GM23338 (cell line): ENCODE measurements at regions not wholly inside any gene's neighbourhood (a gene's known extent, or its start where the extent isn't known, plus 50 kb on each side); places are given as distances from the start of the nearest gene placed in this dataset.

ENCODE experiments used
- ATAC-seq: fragments of 200-7000 bp; cut with Tn5 transposase; 3 replicates; pipeline ENCODE4 v1.9.1; 2020
- DNase-seq: peaks from one replicate; pipeline ENCODE4 v3.0.0-alpha.2; 2015; ENCODE audit warnings: low spot score
- H2AFZ ChIP-seq: fragments of 200-600 bp; sonication (generic); 2 replicates; pipeline ENCODE4 v1.8.0; 2016; ENCODE audit warnings: antibody characterized with exemption, mild to moderate bottlenecking, moderate library complexity
- H3F3A ChIP-seq: fragments of 200-600 bp; sonication (generic); replicated peaks from 2 replicates; pipeline ENCODE4 v1.8.0; 2017; ENCODE audit warnings: antibody characterized with exemption, mixed run types, low read depth
- H3K27ac ChIP-seq: fragments of 200-600 bp; sonication (generic); 2 replicates; pipeline ENCODE4 v1.6.1; 2016; ENCODE audit warnings: low read depth
- H3K27me3 ChIP-seq: fragments of 200-600 bp; sonication (generic); 2 replicates; pipeline ENCODE4 v1.8.0; 2016; ENCODE audit warnings: mild to moderate bottlenecking, mixed run types, moderate library complexity; ENCODE audit not compliant: insufficient read depth
- H3K36me3 ChIP-seq: fragments of 200-600 bp; sonication (generic); 2 replicates; pipeline ENCODE4 v1.8.0; 2016; ENCODE audit warnings: mild to moderate bottlenecking; ENCODE audit not compliant: insufficient read depth
- H3K4me1 ChIP-seq: fragments of 200-600 bp; sonication (generic); 2 replicates; pipeline ENCODE4 v1.8.0; 2016; ENCODE audit warnings: mild to moderate bottlenecking, moderate library complexity; ENCODE audit not compliant: insufficient read depth
- H3K4me2 ChIP-seq: fragments of 200-600 bp; sonication (generic); 2 replicates; pipeline ENCODE4 v1.7.1; 2017; ENCODE audit warnings: mixed run types
- H3K4me3 ChIP-seq: fragments of 200-600 bp; sonication (generic); 2 replicates; pipeline ENCODE4 v1.6.1; 2016; ENCODE audit warnings: mixed run types
- H3K79me2 ChIP-seq: fragments of 200-600 bp; sonication (generic); replicated peaks from 2 replicates; pipeline ENCODE4 v1.8.0; 2017; ENCODE audit warnings: mild to moderate bottlenecking; ENCODE audit not compliant: insufficient read depth
- H3K9me2 ChIP-seq: fragments of 200-600 bp; sonication (generic); 2 replicates; pipeline ENCODE4 v1.8.0; 2017; ENCODE audit not compliant: insufficient read depth
- H4K20me1 ChIP-seq: fragments of 200-600 bp; sonication (generic); replicated peaks from 2 replicates; pipeline ENCODE4 v1.8.0; 2017; ENCODE audit warnings: mild to moderate bottlenecking; ENCODE audit not compliant: insufficient read depth
- H3K27ac Mint-ChIP-seq: 2 replicates; pipeline ENCODE4 v1.8.0; 2020; ENCODE audit warnings: inconsistent platforms, mild to moderate bottlenecking, moderate library complexity, mixed read lengths
- H3K27me3 Mint-ChIP-seq: 3 replicates; pipeline ENCODE4 v1.8.0; 2022; ENCODE audit warnings: low read depth, mild to moderate bottlenecking, moderate library complexity, mixed read lengths, inconsistent platforms; ENCODE audit not compliant: insufficient read depth, poor library complexity
- H3K36me3 Mint-ChIP-seq: 3 replicates; pipeline ENCODE4 v1.8.0; 2021; ENCODE audit warnings: low read depth, mild to moderate bottlenecking, inconsistent platforms, moderate library complexity, mixed read lengths
- H3K4me1 Mint-ChIP-seq: 3 replicates; pipeline ENCODE4 v1.8.0; 2020; ENCODE audit warnings: mild to moderate bottlenecking, inconsistent platforms, mixed read lengths
- H3K4me3 Mint-ChIP-seq: 3 replicates; pipeline ENCODE4 v1.8.0; 2021; ENCODE audit warnings: moderate library complexity, mild to moderate bottlenecking, inconsistent platforms, mixed read lengths
- H3K9me3 Mint-ChIP-seq: 3 replicates; pipeline ENCODE4 v1.8.0; 2020; ENCODE audit warnings: moderate library complexity, mild to moderate bottlenecking, inconsistent platforms, mixed read lengths
- CREB1 ChIP-seq: fragments of 250-450 bp; sonication (Bioruptor Pico); IDR thresholded peaks from 2 replicates; pipeline ENCODE4 v1.5.0; 2020; ENCODE audit warnings: low read depth, mild to moderate bottlenecking, moderate library complexity
- ETS1 ChIP-seq: IDR thresholded peaks from 2 replicates; pipeline ENCODE4 v1.6.1; 2016; ENCODE audit warnings: antibody characterized with exemption
- EZH2 ChIP-seq: fragments of 200-600 bp; sonication (generic); IDR thresholded peaks from one replicate; pipeline ENCODE4 v1.8.0; 2017; ENCODE audit warnings: antibody characterized with exemption, mild to moderate bottlenecking, low read depth; ENCODE audit not compliant: unreplicated experiment
- EZH2phosphoT487 ChIP-seq: fragments of 200-600 bp; sonication (generic); IDR thresholded peaks from one replicate; pipeline ENCODE4 v1.8.1; 2018; ENCODE audit warnings: antibody characterized with exemption; ENCODE audit not compliant: unreplicated experiment
- JUNB ChIP-seq: IDR thresholded peaks from one replicate; pipeline ENCODE4 v1.6.1; 2016; ENCODE audit warnings: antibody characterized with exemption; ENCODE audit not compliant: unreplicated experiment
- POLR2AphosphoS5 ChIP-seq: IDR thresholded peaks from 2 replicates; pipeline ENCODE4 v1.6.1; 2016; ENCODE audit warnings: antibody characterized with exemption, low read depth
- ZNF114 ChIP-seq: fragments of 250-450 bp; sonication (Bioruptor Pico); IDR thresholded peaks from 2 replicates; pipeline ENCODE4 v1.5.0; 2020; ENCODE audit warnings: mild to moderate bottlenecking, moderate library complexity
- ZNF462 ChIP-seq: fragments of 250-450 bp; sonication (Bioruptor Pico); IDR thresholded peaks from 2 replicates; pipeline ENCODE4 v1.5.0; 2020; ENCODE audit warnings: mild to moderate bottlenecking, moderate library complexity

GRCh38 chr3:64358176-64358575 is 132.9 kb upstream of the PRICKLE2 start:
- no peak overlapping the region for H2AFZ ChIP-seq
- H3K27me3 Mint-ChIP-seq: peaks cover 3% of the 10 kb centered on the region
- peaks cover 7% of the 10 kb centered on the region; the same call in 1 of the 2 replicates for H3K4me1 ChIP-seq
- no peaks in the 10 kb centered on the region for H3K79me2 ChIP-seq
- H3K27ac ChIP-seq: no peak overlapping the region
- H3K4me1 Mint-ChIP-seq: peaks cover 24% of the 10 kb centered on the region
- H3K9me3 Mint-ChIP-seq: no peaks in the 10 kb centered on the region
- no peak overlapping the region for H3K4me3 ChIP-seq
- no peaks in the 10 kb centered on the region for H4K20me1 ChIP-seq
- TF ChIP-seq ETS1: no peak
- TF ChIP-seq ZNF462 (CRISPR knock-in tag): no peak
- TF ChIP-seq ZNF114 (CRISPR knock-in tag): no peak
- TF ChIP-seq JUNB: no peak
- no peak for TF ChIP-seq EZH2
- no peak for TF ChIP-seq EZH2phosphoT487
- no peak for TF ChIP-seq POLR2AphosphoS5
- TF ChIP-seq CREB1 (CRISPR knock-in tag): no peak
- DNase-seq: no peak
- H3K27ac Mint-ChIP-seq: no peak overlapping the region
- no peaks in the 10 kb centered on the region for H3F3A ChIP-seq
- H3K9me2 ChIP-seq: no peaks in the 10 kb centered on the region
- H3K4me3 Mint-ChIP-seq: no peak overlapping the region
- H3K36me3 ChIP-seq: no peaks in the 10 kb centered on the region
- ATAC-seq: no peak
- H3K27me3 ChIP-seq: no peaks in the 10 kb centered on the region
- no peak overlapping the region for H3K4me2 ChIP-seq
- no peaks in the 10 kb centered on the region for H3K36me3 Mint-ChIP-seq
